H9 (cell line): ENCODE measurements at regions not wholly inside any gene's neighbourhood (a gene's known extent, or its start where the extent isn't known, plus 50 kb on each side); places are given as distances from the start of the nearest gene placed in this dataset.

ENCODE experiments used
- DNase-seq: peaks from one replicate; pipeline ENCODE4 v3.0.0-alpha.2; 2017
- H2AFZ ChIP-seq: one replicate; pipeline ENCODE4 v1.6.1; 2013; ENCODE audit warnings: mild to moderate bottlenecking, low read length, control low read depth, moderate library complexity
- H2AK5ac ChIP-seq: 2 replicates; pipeline ENCODE4 v1.6.1; 2013; ENCODE audit warnings: low read length, control low read depth, mixed read lengths; ENCODE audit not compliant: insufficient read length
- H2BK120ac ChIP-seq: one replicate; pipeline ENCODE4 v1.6.1; 2013; ENCODE audit warnings: low read depth, mild to moderate bottlenecking, low read length, control low read depth, inconsistent platforms; ENCODE audit not compliant: poor library complexity, severe bottlenecking
- H2BK12ac ChIP-seq: 2 replicates; pipeline ENCODE4 v1.6.1; 2013; ENCODE audit warnings: low read length, control low read depth, mixed read lengths, low read depth; ENCODE audit not compliant: insufficient read length
- H2BK15ac ChIP-seq: 2 replicates; pipeline ENCODE4 v1.6.1; 2013; ENCODE audit warnings: low read depth, low read length, control low read depth
- H2BK20ac ChIP-seq: one replicate; pipeline ENCODE4 v1.6.1; 2013; ENCODE audit warnings: low read depth, mild to moderate bottlenecking, low read length, control low read depth, inconsistent platforms; ENCODE audit not compliant: poor library complexity, severe bottlenecking
- H2BK5ac ChIP-seq: 2 replicates; pipeline ENCODE4 v1.6.1; 2013; ENCODE audit warnings: low read length, control low read depth, mixed read lengths; ENCODE audit not compliant: insufficient read length
- H3K14ac ChIP-seq: 2 replicates; pipeline ENCODE4 v1.6.1; 2013; ENCODE audit warnings: low read length, control low read depth; ENCODE audit not compliant: insufficient read depth
- H3K18ac ChIP-seq: 2 replicates; pipeline ENCODE4 v1.6.1; 2013; ENCODE audit warnings: low read depth, mild to moderate bottlenecking, mixed read lengths, low read length, control low read depth; ENCODE audit not compliant: insufficient read length
- H3K23ac ChIP-seq: 2 replicates; pipeline ENCODE4 v1.6.1; 2013; ENCODE audit warnings: low read length, control low read depth, mixed read lengths, low read depth; ENCODE audit not compliant: insufficient read length
- H3K23me2 ChIP-seq: 2 replicates; pipeline ENCODE4 v1.6.1; 2013; ENCODE audit warnings: low read depth, mild to moderate bottlenecking, mixed read lengths, low read length, control low read depth; ENCODE audit not compliant: insufficient read length, poor library complexity, severe bottlenecking
- H3K27ac ChIP-seq: 2 replicates; pipeline ENCODE4 v1.5.1; 2013; ENCODE audit warnings: low read length, control low read depth, mixed read lengths, low read depth; ENCODE audit not compliant: insufficient read length
- H3K27me3 ChIP-seq: 2 replicates; pipeline ENCODE4 v1.6.1; 2013; ENCODE audit warnings: low read length, control low read depth, inconsistent platforms; ENCODE audit not compliant: insufficient read depth
- H3K4ac ChIP-seq: 2 replicates; pipeline ENCODE4 v1.6.1; 2013; ENCODE audit warnings: low read depth, mild to moderate bottlenecking, control low read depth, inconsistent platforms, low read length, moderate library complexity
- H3K4me1 ChIP-seq: 2 replicates; pipeline ENCODE4 v1.6.1; 2013; ENCODE audit warnings: low read length, control low read depth, inconsistent platforms; ENCODE audit not compliant: insufficient read depth
- H3K4me2 ChIP-seq: 2 replicates; pipeline ENCODE4 v1.6.1; 2013; ENCODE audit warnings: low read length, control low read depth, mixed read lengths; ENCODE audit not compliant: insufficient read length, insufficient read depth
- H3K56ac ChIP-seq: 2 replicates; pipeline ENCODE4 v1.6.1; 2013; ENCODE audit warnings: low read depth, mild to moderate bottlenecking, mixed read lengths, low read length, control low read depth; ENCODE audit not compliant: insufficient read length
- H3K79me1 ChIP-seq: 2 replicates; pipeline ENCODE4 v1.6.1; 2013; ENCODE audit warnings: low read depth, mild to moderate bottlenecking, moderate library complexity, low read length, control low read depth, inconsistent platforms; ENCODE audit not compliant: insufficient read depth, poor library complexity, severe bottlenecking
- H3K79me2 ChIP-seq: 2 replicates; pipeline ENCODE4 v1.6.1; 2013; ENCODE audit warnings: low read length, control low read depth, inconsistent platforms; ENCODE audit not compliant: insufficient read depth
- H3K9ac ChIP-seq: 2 replicates; pipeline ENCODE4 v1.6.1; 2013; ENCODE audit warnings: low read length, control low read depth, mixed read lengths; ENCODE audit not compliant: insufficient read length; ENCODE audit errors: extremely low read depth
- H3K9me3 ChIP-seq: one replicate; pipeline ENCODE4 v1.6.1; 2013; ENCODE audit warnings: low read depth, low read length, inconsistent platforms; ENCODE audit not compliant: control insufficient read depth
- H3T11ph ChIP-seq: one replicate; pipeline ENCODE4 v1.6.1; 2013; ENCODE audit warnings: mild to moderate bottlenecking, low read length, control low read depth, inconsistent platforms
- H4K20me1 ChIP-seq: one replicate; pipeline ENCODE4 v1.6.1; 2013; ENCODE audit not compliant: control insufficient read depth, insufficient read length, insufficient read depth
- H4K5ac ChIP-seq: 2 replicates; pipeline ENCODE4 v1.6.1; 2013; ENCODE audit warnings: low read depth, mild to moderate bottlenecking, mixed read lengths, low read length, control low read depth; ENCODE audit not compliant: insufficient read length
- H4K8ac ChIP-seq: replicated peaks from 2 replicates; pipeline ENCODE4 v1.6.1; 2013; ENCODE audit warnings: low read length, control low read depth, mixed read lengths, low read depth; ENCODE audit not compliant: insufficient read length
- H4K91ac ChIP-seq: 2 replicates; pipeline ENCODE4 v1.6.1; 2013; ENCODE audit warnings: low read depth, mild to moderate bottlenecking, moderate library complexity, mixed read lengths, low read length, control low read depth; ENCODE audit not compliant: insufficient read length
- H3K27ac Mint-ChIP-seq, 3 experiments: 2 replicates in 2 of 3; 3 replicates in 1 of 3; pipeline ENCODE4 v1.8.0; 2020 to 2021; ENCODE audit warnings: mixed read lengths in 3 of 3, mild to moderate bottlenecking in 1 of 3, moderate library complexity in 1 of 3
- H3K27me3 Mint-ChIP-seq: 2 replicates; pipeline ENCODE4 v1.8.0; 2021; ENCODE audit warnings: low read depth, mild to moderate bottlenecking, moderate library complexity, mixed read lengths
- H3K36me3 Mint-ChIP-seq, 3 experiments: 2 replicates in 2 of 3; 3 replicates in 1 of 3; pipeline ENCODE4 v1.8.0; 2020 to 2021; ENCODE audit warnings: low read depth in 3 of 3, mixed read lengths in 3 of 3; ENCODE audit not compliant: insufficient read depth in 1 of 3
- H3K4me1 Mint-ChIP-seq, 2 experiments: 2 replicates each; pipeline ENCODE4 v1.8.0; 2020; ENCODE audit warnings: mixed read lengths in 2 of 2
- H3K4me3 Mint-ChIP-seq, 2 experiments: 2 replicates in 1 of 2; 3 replicates in 1 of 2; pipeline ENCODE4 v1.8.0; 2020 to 2021; ENCODE audit warnings: mild to moderate bottlenecking in 2 of 2, mixed read lengths in 2 of 2, moderate library complexity in 1 of 2
- H3K9me3 Mint-ChIP-seq, 2 experiments: 2 replicates in 1 of 2; 3 replicates in 1 of 2; pipeline ENCODE4 v1.8.0; 2020; ENCODE audit warnings: mild to moderate bottlenecking in 2 of 2, mixed read lengths in 2 of 2, moderate library complexity in 1 of 2
- WGBS: extraction: QIAGEN DNeasy Blood & Tissue Kit; methylation state at CpG from one replicate; pipeline ENCODE4 v1.1.7; 2013; ENCODE audit warnings: missing lambda C conversion rate, low lambda C conversion rate, mixed read lengths; ENCODE audit not compliant: insufficient read length; ENCODE audit errors: extremely low coverage; 5-methylcytosine and 5-hydroxymethylcytosine counted together
- TF ChIP-seq, protein P1 (sequence below): fragments of 200-600 bp; sonication (generic); conservative IDR thresholded peaks from 3 replicates; pipeline ENCODE4 v1.8.0; 2021; ENCODE audit warnings: antibody characterized with exemption, mild to moderate bottlenecking

DNA sequence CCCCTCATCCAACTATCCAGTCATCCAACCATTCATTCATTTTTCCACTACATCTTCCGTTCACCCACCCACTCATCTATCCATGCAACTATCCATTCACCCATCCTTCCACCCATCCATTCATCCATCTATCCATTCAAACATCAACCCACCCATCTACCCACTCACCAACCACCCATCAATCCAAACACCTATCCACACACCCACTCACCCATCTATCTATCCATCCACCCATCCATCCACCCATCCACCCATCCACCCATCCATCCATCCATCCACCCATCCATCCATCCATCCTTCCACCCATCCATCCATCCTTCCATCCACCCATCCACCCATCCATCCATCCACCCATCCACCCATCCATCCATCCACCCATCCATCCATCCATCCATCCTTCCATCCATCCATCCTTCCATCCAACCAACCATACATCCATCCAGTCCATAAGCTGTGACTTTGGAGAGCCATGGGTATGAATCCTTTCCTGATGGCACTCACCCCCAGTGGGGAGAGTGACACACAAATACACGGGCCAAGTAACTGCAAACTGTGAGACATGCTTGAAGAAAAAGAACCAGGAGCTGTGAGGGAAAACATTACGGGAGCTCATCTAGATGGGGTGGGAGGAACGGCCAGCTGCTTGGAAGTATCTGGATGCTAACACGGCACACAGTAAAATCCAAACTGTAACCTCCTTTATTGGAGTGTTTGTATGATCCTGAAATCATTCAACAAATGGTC lies 100.0 kb upstream of the TNRC6C start:
- Histone ChIP-seq H3K4me2 (no peak overlapping the region), H3K4me1 (no peaks in the 10 kb centered on the region), H3K27ac (no peak overlapping the region), H2BK15ac (no peak overlapping the region), H3K23me2 (no peaks in the 10 kb centered on the region), H4K20me1 (no peaks in the 10 kb centered on the region), H3K14ac (no peak overlapping the region), H3K56ac (no peak overlapping the region), H3K4ac (no peak overlapping the region), H3K18ac (no peak overlapping the region), H3K27me3 (no peaks in the 10 kb centered on the region), H3K79me1 (no peaks in the 10 kb centered on the region), H4K8ac (no peak overlapping the region), H3K9ac (no peak overlapping the region), H2AK5ac (no peak overlapping the region), H2BK5ac (no peak overlapping the region), H4K5ac (no peak overlapping the region), H2BK12ac (no peak overlapping the region), H2AFZ (no peak overlapping the region), H2BK120ac (no peak overlapping the region), H3K79me2 (no peaks in the 10 kb centered on the region), H4K91ac (no peak overlapping the region), H3K23ac (no peak overlapping the region), H3K9me3 (no peaks in the 10 kb centered on the region), H3T11ph (no peak overlapping the region), H2BK20ac (no peak overlapping the region)
- Mint-ChIP-seq H3K27ac (no peak overlapping the region), H3K27me3 (peaks cover 20% of the 10 kb centered on the region), H3K4me1 (peaks cover 0 to 6% of the 10 kb centered on the region in 2 experiments; a peak in 2 of 4 replicates), H3K36me3 (no peaks in the 10 kb centered on the region), H3K4me3 (no peak overlapping the region), H3K9me3 (no peaks in the 10 kb centered on the region)
- no CpG with 5 or more reads among the region's 5 CpGs for WGBS
- TF ChIP-seq, protein P1, sequence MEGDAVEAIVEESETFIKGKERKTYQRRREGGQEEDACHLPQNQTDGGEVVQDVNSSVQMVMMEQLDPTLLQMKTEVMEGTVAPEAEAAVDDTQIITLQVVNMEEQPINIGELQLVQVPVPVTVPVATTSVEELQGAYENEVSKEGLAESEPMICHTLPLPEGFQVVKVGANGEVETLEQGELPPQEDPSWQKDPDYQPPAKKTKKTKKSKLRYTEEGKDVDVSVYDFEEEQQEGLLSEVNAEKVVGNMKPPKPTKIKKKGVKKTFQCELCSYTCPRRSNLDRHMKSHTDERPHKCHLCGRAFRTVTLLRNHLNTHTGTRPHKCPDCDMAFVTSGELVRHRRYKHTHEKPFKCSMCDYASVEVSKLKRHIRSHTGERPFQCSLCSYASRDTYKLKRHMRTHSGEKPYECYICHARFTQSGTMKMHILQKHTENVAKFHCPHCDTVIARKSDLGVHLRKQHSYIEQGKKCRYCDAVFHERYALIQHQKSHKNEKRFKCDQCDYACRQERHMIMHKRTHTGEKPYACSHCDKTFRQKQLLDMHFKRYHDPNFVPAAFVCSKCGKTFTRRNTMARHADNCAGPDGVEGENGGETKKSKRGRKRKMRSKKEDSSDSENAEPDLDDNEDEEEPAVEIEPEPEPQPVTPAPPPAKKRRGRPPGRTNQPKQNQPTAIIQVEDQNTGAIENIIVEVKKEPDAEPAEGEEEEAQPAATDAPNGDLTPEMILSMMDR, result no peak
- no peak for DNase-seq
